ENCODE measurements at regions not wholly inside any gene's neighbourhood (a gene's known extent, or its start where the extent isn't known, plus 50 kb on each side); places are given as distances from the start of the nearest gene placed in this dataset.
"Not testable (repeated sequence)": the region's sequence is repeated elsewhere in the genome, so short reads cannot be mapped to it uniquely, and the experiment has no call there.

DNA sequence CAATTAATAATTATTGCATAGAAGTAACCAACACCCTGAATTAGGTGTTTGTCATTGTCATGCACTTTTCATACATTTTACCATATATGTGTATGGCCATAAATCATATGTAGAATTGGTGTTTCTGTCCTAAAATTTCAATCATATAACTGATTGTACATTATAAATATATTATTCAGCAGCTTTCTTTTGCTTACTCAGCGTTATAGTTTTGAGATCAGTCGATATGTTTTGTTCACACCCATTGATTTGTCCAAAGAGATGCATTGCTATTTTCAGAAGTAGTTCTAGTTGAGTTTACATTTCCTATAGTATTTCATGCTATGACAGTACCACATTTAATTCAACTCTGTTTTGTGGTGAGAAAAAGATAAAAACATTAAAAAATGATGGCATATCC lies 50.5 kb upstream of the PARP4 start:
- DNase-seq = no peak

DNA sequence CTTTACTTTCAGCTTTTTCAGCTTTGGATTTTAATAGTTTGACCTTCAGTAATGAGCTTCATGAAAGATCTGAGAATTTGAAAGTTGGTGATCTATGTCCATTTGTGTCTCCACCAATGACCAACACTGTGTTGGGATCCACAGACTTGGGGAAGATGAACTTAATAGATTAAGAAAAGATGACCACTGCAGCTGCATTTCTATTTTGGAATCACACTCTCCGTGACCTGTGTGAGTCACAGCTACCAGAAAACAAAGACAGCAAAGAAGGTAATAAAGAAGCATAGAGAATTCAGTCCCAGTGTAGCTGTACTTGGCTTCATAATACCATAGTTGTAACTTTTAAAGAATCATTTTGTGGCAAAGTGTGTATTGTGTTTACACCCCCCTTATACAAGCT lies 51.4 kb upstream of the PARP4 start:
- not testable (repeated sequence) for DNase-seq

DNA sequence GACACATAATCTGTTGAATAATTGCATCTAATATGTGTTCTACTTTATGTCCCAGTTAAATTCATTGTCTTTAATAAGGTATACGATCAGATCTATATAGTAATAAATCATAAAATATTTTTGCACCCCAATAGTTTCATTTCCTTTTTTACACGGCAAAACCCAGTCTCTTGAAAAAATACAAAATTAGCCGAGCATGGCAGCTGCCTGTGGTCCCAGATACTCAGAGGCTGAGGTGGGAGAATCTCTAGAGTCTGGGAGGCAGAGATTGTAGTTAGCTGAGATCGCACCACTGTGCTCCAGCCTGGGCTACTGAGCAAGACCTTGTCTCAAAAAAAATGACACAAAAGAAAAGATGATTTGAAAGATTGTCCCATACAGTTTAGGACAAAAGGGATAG lies 52.3 kb upstream of the PARP4 start:
- no peak for DNase-seq

DNA sequence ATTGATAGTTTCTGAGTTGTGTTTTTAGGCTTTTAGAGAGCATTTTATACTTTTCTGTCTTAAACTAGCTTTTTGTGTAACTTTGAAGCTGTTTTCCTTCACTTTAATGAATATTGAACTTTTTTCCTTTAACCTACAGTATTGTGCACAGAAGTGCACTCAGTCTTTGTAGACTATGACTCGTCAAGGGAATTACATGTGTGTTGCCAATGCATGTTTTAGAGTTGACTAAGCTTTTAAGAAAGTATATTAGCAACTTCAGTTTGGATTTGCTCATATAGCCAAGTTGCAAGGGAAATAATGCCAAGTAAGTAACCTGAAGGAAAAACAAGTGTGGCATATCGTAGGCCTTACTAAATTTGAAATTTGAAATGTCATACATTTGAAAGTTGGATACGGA lies 55.0 kb upstream of the PARP4 start:
- DNase-seq = not testable (repeated sequence)

- no peak for DNase-seq
These were observed 62.3 kb upstream of the PARP4 start for GRCh38 chr13:24574847-24575246.

GRCh38 chr13:24580315-24580714 lies 67.7 kb upstream of the PARP4 start:
- DNase-seq = not testable (repeated sequence)

DNA sequence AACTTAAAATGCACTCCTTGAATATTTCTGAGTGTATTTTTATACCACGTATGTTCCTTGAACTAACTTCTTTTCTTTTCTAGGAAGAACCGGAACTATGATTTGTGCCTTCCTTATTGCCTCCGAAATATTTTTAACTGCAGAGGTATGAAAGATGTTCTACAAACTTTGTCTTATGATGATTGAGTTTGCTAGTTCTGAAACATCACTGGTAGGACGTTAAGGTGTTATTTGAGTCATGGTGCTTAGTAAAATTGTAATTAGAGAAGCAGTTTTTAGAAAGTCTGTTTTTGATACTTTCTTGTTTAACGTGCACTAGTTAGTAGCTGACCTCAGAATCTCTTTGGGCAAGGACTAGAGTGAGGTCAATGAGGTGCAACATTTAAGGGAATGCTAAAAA lies 69.0 kb upstream of the PARP4 start:
- not testable (repeated sequence) for DNase-seq

GRCh38 chr13:24591697-24592096 lies 79.1 kb upstream of the PARP4 start:
- not testable (repeated sequence) for DNase-seq

DNA sequence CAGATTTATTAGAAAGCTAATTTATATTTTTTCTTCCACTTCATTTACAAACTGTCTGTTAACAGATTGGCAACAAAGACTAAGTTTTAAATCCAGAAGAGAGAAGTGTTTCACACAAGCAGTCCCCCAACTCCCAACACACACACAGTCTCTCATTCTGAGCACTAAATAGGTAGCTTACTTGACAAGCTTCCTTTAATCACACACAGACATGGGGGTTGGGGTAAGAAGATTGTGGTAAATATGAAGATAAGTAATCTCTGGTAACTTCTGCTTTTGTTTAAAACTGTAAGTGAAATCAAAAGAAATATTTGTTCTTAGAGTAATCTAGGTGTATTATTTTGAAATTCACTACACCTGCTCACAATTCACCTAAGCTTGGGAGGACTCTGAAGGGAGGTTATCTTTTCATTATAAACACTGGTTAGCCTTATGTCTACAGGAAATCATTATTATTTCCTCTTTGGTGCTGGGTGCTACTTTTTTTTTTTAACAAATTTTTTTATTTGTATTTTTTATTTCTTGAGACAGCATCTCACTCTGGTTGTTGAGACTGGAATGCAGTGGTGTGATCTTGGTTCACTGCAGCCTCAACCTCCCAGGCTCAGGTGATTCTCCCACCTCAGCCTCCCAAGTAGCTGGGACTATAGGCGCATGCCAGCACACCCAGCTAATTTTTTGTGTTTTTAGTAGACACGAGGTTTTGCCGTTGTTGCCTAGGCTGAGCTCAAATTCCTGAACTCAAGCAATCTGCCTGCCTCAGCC lies 82.1 kb upstream of the ATP12A start:
- not testable (repeated sequence) for DNase-seq

- DNase-seq = not testable (repeated sequence)
These were observed 81.0 kb upstream of the ATP12A start for GRCh38 chr13:24599019-24599791.

DNA sequence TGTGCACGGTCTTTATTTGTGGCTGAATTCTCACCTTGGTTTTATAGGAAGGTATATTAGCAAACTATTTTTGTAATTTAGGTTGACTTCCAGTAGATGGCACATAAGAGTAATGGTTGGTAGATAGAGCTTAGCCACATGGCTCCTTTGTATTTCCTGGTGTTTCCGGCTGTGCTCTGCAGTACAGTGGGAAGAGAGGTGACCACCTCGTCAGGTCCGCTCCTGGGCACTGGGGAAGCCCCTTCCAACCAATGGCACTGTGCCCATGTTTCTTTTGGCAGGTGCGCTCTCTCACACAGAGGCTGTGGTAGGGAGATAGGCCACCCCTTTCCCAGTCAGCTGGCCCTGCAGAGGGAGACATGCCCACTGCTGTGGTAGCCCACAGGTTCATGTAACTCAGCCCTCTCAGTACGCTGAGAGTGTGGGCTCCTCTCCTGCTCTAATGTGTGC lies 74.3 kb upstream of the ATP12A start:
- no peak for DNase-seq

- DNase-seq = no peak
These were observed 73.6 kb upstream of the ATP12A start for GRCh38 chr13:24606486-24607170.

GRCh38 chr13:24610956-24611355 lies 69.3 kb upstream of the ATP12A start:
- DNase-seq = no peak

DNA sequence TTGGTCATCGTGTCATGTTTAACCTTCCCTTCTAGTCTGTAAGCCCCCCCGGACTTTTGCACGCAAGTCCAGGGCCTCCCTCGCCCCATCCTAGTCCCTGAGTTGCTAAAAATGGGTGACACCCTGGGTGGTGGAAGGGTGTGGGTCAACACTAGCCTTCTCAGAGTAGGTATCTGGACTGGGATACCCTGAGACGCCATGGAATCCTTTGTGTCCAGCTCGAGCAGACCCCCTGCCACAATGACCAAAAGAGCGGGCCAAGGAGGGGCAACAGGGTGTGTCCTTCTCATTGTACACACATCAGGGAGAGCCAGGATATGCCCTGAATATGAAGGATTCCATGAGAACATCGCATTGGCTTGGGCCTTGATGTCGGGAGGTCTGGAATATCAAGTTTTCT lies 67.5 kb upstream of the ATP12A start:
- DNase-seq = no peak

GRCh38 chr13:24613128-24613527 lies 67.1 kb upstream of the ATP12A start:
- no peak for DNase-seq

GRCh38 chr13:24613755-24614154 lies 66.5 kb upstream of the ATP12A start:
- DNase-seq = no peak

DNA sequence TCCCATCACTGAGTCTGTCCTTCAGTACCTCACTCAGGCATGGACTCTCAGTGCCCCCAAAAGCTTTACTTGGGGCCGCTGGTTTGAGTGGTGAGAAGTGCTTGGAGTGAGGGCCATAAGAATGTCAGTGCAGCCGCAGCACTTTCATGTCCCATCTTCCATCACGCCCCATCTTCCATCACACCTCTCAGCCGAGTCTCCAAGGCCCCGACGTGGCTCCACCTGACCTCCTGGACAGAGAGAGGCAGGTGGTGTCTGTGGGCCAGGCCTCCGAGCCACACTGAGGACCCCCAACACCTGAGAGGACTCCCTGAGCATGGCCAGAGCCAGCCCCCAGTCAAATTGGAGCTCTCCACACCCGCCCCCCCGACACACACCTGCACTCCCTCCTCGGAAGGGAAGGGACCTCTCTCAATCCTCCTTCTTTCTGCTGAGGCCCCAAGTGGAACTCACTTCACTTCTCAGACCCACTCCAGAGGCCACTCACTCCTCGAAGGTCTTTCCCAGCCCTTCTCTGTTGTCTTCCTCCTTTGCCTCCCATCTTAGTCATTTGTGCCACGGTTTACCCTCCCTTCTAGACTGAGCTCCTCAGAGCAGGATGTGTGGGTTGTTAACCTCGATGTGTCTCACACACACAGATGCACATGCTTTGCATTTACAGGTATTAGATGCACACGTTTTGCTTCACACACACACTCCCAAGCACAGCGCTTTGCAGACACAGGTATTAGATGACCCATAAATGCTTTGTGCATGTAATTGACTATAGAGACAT lies 65.7 kb upstream of the ATP12A start:
- no peak for DNase-seq

- no peak for DNase-seq
These were observed 65.1 kb upstream of the ATP12A start for GRCh38 chr13:24615114-24615513.

- no peak for DNase-seq
These were observed 64.2 kb upstream of the ATP12A start for GRCh38 chr13:24615911-24616472.

DNA sequence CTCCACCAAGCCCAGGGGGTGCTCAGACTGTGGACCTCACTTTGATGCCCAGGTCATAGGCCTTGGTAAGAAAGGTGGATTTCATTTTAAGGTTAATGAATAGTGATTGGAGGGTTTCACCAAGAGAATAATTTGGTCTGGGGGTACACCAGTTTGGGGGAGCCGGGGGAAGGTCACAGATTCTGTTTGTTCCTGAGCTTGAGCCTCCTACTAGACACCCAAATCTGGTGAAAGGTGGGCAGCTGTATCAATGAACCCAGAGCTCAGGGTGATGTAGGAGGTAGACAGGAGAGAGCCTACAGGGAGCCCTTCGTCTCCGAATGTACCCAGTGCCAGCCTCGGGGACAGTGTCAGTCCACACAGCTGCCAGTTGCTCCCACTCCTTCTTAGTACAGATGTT lies 63.7 kb upstream of the ATP12A start:
- DNase-seq = no peak
